IPS-20b (cell line): ENCODE measurements at regions not wholly inside any gene's neighbourhood (a gene's known extent, or its start where the extent isn't known, plus 50 kb on each side); places are given as distances from the start of the nearest gene placed in this dataset.
"Not testable (repeated sequence)": the region's sequence is repeated elsewhere in the genome, so short reads cannot be mapped to it uniquely, and the experiment has no call there.

ENCODE experiments used
- H3K27ac ChIP-seq: one replicate; pipeline ENCODE4 v1.5.1; 2013; ENCODE audit warnings: low read length
- H3K27me3 ChIP-seq: 2 replicates; pipeline ENCODE4 v1.6.1; 2013; ENCODE audit warnings: mild to moderate bottlenecking, low read length, inconsistent platforms; ENCODE audit not compliant: insufficient read depth
- H3K36me3 ChIP-seq: 2 replicates; pipeline ENCODE4 v1.6.1; 2013; ENCODE audit warnings: low read depth, mild to moderate bottlenecking, inconsistent platforms, low read length, moderate library complexity; ENCODE audit not compliant: insufficient read depth
- H3K4me1 ChIP-seq: 2 replicates; pipeline ENCODE4 v1.6.1; 2013; ENCODE audit warnings: mild to moderate bottlenecking, control low read depth, inconsistent platforms, low read length, moderate library complexity; ENCODE audit not compliant: insufficient read depth
- H3K4me3 ChIP-seq: 2 replicates; pipeline ENCODE4 v1.5.1; 2013; ENCODE audit warnings: mild to moderate bottlenecking, low read length, inconsistent platforms
- H3K9ac ChIP-seq: 2 replicates; pipeline ENCODE4 v1.6.1; 2013; ENCODE audit warnings: low read depth, mild to moderate bottlenecking, inconsistent platforms, low read length, moderate library complexity
- H3K9me3 ChIP-seq: 2 replicates; pipeline ENCODE4 v1.6.1; 2013; ENCODE audit warnings: mild to moderate bottlenecking, low read depth, low read length, inconsistent platforms; ENCODE audit not compliant: insufficient read depth

DNA sequence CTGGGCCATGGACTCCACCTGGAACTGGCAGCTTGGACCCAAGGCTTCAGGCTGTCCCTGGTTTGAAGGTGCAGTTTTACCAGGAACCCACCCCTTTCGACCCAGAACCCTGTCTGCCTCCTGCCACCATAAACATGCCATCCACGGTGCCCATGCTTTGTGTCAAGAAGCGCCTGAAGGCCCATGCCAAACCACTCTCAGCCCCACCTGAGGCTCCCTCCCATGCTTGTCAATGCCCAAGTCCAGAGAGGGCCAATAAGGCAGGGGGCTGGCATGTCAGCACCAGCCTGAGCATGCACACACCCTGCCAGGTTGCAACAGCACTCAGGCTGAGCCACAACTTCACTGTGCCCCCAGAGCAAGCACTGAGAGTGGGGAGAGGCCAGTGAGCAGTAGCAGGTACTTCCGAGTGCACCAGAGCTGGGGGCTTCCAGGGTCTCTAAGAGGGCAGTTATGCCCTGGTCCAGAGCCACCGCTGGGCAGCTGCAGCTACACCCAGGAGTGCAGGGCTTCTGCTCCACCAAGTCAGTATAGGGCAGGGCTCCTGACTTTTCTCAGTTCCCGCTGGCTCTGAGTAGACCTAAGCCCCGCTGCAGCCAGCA, 1256.0 kb downstream of the AMY1C start:
- Histone ChIP-seq H3K27ac (no peak overlapping the region), H3K36me3 (no peaks in the 10 kb centered on the region), H3K9me3 (no peaks in the 10 kb centered on the region), H3K9ac (no peak overlapping the region), H3K4me3 (no peak overlapping the region), H3K4me1 (no peaks in the 10 kb centered on the region), H3K27me3 (no peaks in the 10 kb centered on the region)

DNA sequence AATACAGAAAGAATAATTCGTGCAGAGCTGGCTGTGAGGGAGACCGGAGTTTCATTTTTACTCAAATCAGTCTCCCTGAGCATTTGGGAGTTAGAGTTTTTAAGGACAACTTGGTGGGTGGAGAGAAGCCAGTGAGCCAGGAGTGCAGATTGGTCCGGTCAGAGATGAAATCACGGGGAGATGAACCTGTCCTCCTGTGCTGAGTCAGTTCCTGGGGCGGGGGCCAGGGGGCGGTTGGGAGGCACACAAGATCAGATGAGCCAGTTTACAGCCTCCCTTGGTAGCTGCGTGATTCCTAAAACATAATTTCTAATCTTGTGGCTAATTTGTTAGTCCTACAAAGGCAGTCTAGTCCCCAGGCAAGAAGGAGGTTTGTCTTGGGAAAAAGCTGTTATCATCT, 1267.9 kb downstream of the AMY1C start:
- Histone ChIP-seq H3K9ac (no peak overlapping the region), H3K27ac (no peak overlapping the region), H3K4me3 (no peak overlapping the region), H3K36me3 (no peaks in the 10 kb centered on the region), H3K9me3 (no peaks in the 10 kb centered on the region), H3K27me3 (no peaks in the 10 kb centered on the region), H3K4me1 (no peaks in the 10 kb centered on the region)

DNA sequence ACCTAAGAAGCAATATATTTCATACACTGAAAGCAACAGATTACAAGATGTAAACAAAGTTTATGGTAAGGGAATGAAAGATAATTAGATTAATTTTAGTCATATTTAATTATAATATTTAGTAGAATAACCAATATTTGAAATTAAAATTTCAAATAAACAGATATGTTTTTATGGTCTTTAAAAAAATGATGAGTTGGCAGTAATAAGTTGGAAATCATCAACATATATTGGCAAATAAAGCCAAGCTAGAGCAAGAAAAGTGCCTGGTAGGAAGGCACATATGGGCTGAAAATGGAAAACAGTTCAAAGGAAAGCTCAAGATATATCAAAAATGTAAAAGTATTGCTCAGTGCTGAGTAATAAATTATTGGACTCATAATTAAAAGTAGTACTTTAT, 1274.0 kb downstream of the AMY1C start:
- no peak overlapping the region for H3K27ac ChIP-seq
- no peaks in the 10 kb centered on the region for H3K4me1 ChIP-seq
- H3K36me3 ChIP-seq: no peaks in the 10 kb centered on the region

GRCh38 chr1:105027838-105028471, 1278.3 kb downstream of the AMY1C start:
- Histone ChIP-seq H3K4me3 (no peak overlapping the region), H3K9ac (no peak overlapping the region), H3K36me3 (no peaks in the 10 kb centered on the region), H3K27me3 (no peaks in the 10 kb centered on the region), H3K27ac (no peak overlapping the region), H3K9me3 (no peaks in the 10 kb centered on the region), H3K4me1 (no peaks in the 10 kb centered on the region)

More for the DNA sequence above, 1274.0 kb downstream of the AMY1C start:
- Histone ChIP-seq H3K9me3 (no peaks in the 10 kb centered on the region), H3K27me3 (no peaks in the 10 kb centered on the region), H3K9ac (no peak overlapping the region), H3K4me3 (no peak overlapping the region)

DNA sequence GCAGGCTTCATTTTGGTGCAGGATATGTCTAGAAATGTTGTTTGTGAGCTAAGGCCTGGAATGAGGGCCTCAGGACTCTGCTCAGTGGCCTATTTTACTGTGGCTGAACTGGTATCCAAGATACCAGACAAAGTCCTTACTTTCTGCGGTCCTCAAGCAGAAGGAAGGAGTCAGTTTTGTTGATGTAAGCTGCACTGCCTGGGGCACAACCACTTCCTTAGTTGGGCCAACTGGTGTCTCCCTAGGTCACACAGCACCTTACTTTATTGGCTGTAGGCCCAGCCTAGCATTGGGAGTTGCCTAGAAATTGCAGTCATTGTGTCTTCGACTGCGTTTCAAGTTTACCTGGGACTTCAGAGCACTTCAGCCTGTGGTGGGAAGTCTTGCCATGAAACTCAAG, 1322.7 kb downstream of the AMY1C start:
- Histone ChIP-seq H3K36me3 (no peaks in the 10 kb centered on the region), H3K9me3 (no peaks in the 10 kb centered on the region), H3K27me3 (no peaks in the 10 kb centered on the region), H3K4me3 (no peak overlapping the region), H3K9ac (no peak overlapping the region), H3K4me1 (no peaks in the 10 kb centered on the region), H3K27ac (no peak overlapping the region)

GRCh38 chr1:105072850-105073249, 1323.2 kb downstream of the AMY1C start:
- no peak overlapping the region for H3K9ac ChIP-seq
- H3K4me3 ChIP-seq: no peak overlapping the region
- no peaks in the 10 kb centered on the region for H3K4me1 ChIP-seq
- H3K36me3 ChIP-seq: no peaks in the 10 kb centered on the region
- H3K27ac ChIP-seq: no peak overlapping the region
- H3K9me3 ChIP-seq: no peaks in the 10 kb centered on the region
- no peaks in the 10 kb centered on the region for H3K27me3 ChIP-seq

GRCh38 chr1:105073660-105074059, 1324.0 kb downstream of the AMY1C start:
- H3K27ac ChIP-seq: no peak overlapping the region
- no peaks in the 10 kb centered on the region for H3K4me1 ChIP-seq
- no peaks in the 10 kb centered on the region for H3K9me3 ChIP-seq
- no peak overlapping the region for H3K4me3 ChIP-seq
- no peak overlapping the region for H3K9ac ChIP-seq
- H3K27me3 ChIP-seq: no peaks in the 10 kb centered on the region
- no peaks in the 10 kb centered on the region for H3K36me3 ChIP-seq

GRCh38 chr1:105083611-105084010, 1333.9 kb downstream of the AMY1C start:
- Histone ChIP-seq H3K9me3 (no peaks in the 10 kb centered on the region), H3K4me3 (no peak overlapping the region), H3K4me1 (no peaks in the 10 kb centered on the region), H3K27ac (no peak overlapping the region), H3K27me3 (no peaks in the 10 kb centered on the region), H3K36me3 (no peaks in the 10 kb centered on the region), H3K9ac (no peak overlapping the region)

- no peak overlapping the region for H3K4me3 ChIP-seq
- H3K27ac ChIP-seq: no peak overlapping the region
- H3K9me3 ChIP-seq: no peaks in the 10 kb centered on the region
- no peaks in the 10 kb centered on the region for H3K27me3 ChIP-seq
- peaks cover 2% of the 10 kb centered on the region; the same call in 1 of the 2 replicates for H3K4me1 ChIP-seq
- H3K36me3 ChIP-seq: no peaks in the 10 kb centered on the region
- no peak overlapping the region for H3K9ac ChIP-seq
Measured at GRCh38 chr1:105087506-105087905, 1337.8 kb downstream of the AMY1C start.

GRCh38 chr1:105088166-105088565, 1338.5 kb downstream of the AMY1C start:
- Histone ChIP-seq H3K4me3 (no peak overlapping the region), H3K4me1 (peaks cover 2% of the 10 kb centered on the region; the same call in 1 of the 2 replicates), H3K36me3 (no peaks in the 10 kb centered on the region), H3K27me3 (no peaks in the 10 kb centered on the region), H3K9ac (no peak overlapping the region), H3K9me3 (no peaks in the 10 kb centered on the region), H3K27ac (no peak overlapping the region)

DNA sequence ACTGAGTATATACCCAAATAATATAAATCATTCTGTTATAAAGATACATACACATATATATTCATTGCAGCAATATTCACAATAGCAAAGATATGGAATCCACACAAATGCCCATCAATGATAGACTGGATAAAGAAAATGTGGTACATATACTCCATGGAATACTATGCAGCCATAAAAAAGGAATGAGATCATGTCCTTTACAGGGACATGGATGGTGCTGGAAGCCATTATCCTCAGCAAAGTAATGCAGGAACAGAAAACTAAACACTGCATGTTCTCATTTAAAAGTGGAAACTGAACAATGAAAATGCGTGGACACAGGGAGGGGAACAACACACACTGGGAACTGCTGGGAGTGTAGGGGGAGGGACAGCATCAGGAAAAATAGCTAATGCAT, 1344.2 kb downstream of the AMY1C start:
- not testable (repeated sequence) for H3K4me3 ChIP-seq, H3K27ac ChIP-seq, H3K9me3 ChIP-seq, H3K36me3 ChIP-seq, H3K4me1 ChIP-seq, H3K27me3 ChIP-seq, H3K9ac ChIP-seq

DNA sequence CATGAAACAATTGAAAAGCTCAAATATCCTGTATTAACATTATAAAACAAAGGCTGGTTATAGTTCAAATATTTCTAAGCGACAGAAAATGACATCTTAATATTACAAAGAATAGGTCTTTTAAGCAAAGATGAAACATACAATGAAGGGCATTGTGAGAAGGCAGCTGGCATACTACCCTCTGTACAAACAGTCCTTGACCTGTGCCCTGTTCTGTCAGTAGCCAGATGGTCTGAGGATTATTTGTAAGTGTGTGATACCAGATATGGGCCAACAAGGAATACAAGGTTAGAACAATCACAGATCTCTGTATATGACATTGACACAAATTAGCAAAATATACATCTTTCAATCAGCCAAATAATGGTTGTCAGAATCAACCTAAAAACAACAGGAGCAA, 1350.4 kb downstream of the AMY1C start:
- H3K27ac ChIP-seq: no peak overlapping the region
- no peaks in the 10 kb centered on the region for H3K27me3 ChIP-seq
- no peak overlapping the region for H3K4me3 ChIP-seq
- no peaks in the 10 kb centered on the region for H3K9me3 ChIP-seq
- H3K4me1 ChIP-seq: peaks cover 3% of the 10 kb centered on the region
- H3K36me3 ChIP-seq: no peaks in the 10 kb centered on the region
- H3K9ac ChIP-seq: no peak overlapping the region
